ENCODE measurements at regions not wholly inside any gene's neighbourhood (a gene's known extent, or its start where the extent isn't known, plus 50 kb on each side); places are given as distances from the start of the nearest gene placed in this dataset.
"Not testable (repeated sequence)": the region's sequence is repeated elsewhere in the genome, so short reads cannot be mapped to it uniquely, and the experiment has no call there.

GRCh38 chr6:112911959-112912358 is 564.8 kb downstream of the RFPL4B start:
- Histone ChIP-seq H3K9me3 (ENCODE audit: low read depth, low read length) (no peaks in the 10 kb centered on the region), H3K27me3 (ENCODE audit: insufficient read depth, low read length) (no peaks in the 10 kb centered on the region), H3K4me3 (ENCODE audit: low read length) (no peak overlapping the region), H3K4me1 (ENCODE audit: insufficient read depth, low read length) (no peaks in the 10 kb centered on the region)

GRCh38 chr6:112912416-112913101 is 565.4 kb downstream of the RFPL4B start:
- H3K9me3 ChIP-seq (ENCODE audit: low read depth, low read length): no peaks in the 10 kb centered on the region
- no peak overlapping the region for H3K4me3 ChIP-seq (ENCODE audit: low read length)
- no peaks in the 10 kb centered on the region for H3K4me1 ChIP-seq (ENCODE audit: insufficient read depth, low read length)
- no peaks in the 10 kb centered on the region for H3K27me3 ChIP-seq (ENCODE audit: insufficient read depth, low read length)

- H3K4me1 ChIP-seq (ENCODE audit: insufficient read depth, low read length): not testable (repeated sequence)
These were observed 572.6 kb downstream of the RFPL4B start for GRCh38 chr6:112919744-112920143.

DNA sequence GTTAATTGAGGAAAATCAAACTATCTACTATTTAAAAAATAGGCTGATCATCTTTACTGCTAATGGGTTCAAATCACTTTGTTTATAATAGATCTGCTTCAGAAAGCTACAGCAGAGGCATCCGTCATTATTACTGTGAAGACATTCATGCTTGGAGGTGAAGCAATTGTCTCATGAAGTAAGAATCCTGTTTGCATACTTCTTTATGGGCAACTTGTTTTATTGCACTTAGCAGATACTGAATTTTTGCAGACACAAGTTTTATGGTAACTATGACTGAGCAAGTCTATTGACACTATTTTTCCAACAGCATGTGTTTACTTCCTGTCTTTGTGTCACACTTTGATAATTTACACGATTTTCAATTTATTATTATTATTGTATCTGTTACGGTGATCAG is 573.9 kb downstream of the RFPL4B start:
- Histone ChIP-seq H3K27me3 (ENCODE audit: insufficient read depth, low read length) (no peaks in the 10 kb centered on the region), H3K4me3 (ENCODE audit: low read length) (no peak overlapping the region), H3K9me3 (ENCODE audit: low read depth, low read length) (no peaks in the 10 kb centered on the region), H3K4me1 (ENCODE audit: insufficient read depth, low read length) (no peaks in the 10 kb centered on the region)

More at GRCh38 chr6:112919744-112920143, 572.6 kb downstream of the RFPL4B start:
- not testable (repeated sequence) for H3K4me3 ChIP-seq (ENCODE audit: low read length); H3K9me3 ChIP-seq (ENCODE audit: low read depth, low read length); H3K27me3 ChIP-seq (ENCODE audit: insufficient read depth, low read length)

DNA sequence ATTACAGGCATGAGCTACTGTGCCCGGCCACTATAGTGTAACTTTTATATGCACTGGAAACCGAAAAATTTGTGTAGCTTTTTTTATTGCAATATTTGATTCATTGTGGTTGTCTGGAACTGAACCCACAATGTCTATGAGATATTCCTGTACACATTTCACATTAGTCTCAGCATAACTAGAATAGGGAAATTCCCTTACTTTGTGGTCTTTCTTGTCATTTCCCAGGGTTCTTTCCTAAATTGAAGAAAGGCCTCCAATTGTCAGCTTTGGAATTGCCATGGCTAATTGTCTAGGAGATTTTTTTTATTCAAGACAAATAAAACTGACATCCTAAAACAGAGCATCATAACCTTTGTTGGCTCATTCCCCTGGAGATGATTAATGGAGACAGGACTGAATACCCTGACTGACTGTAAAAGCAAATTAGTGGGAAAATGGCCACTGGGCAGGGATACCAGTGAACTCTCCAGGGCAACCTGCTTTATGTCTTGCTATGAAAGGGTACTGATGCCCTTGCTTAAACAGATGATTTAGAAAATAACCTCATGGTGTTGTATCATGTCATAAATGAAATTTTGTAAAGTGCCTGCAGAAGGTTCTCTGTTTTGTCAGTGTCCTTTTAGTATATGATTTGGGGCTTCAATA is 576.9 kb downstream of the RFPL4B start:
- no peaks in the 10 kb centered on the region for H3K9me3 ChIP-seq (ENCODE audit: low read depth, low read length)
- no peak overlapping the region for H3K4me3 ChIP-seq (ENCODE audit: low read length)
- H3K27me3 ChIP-seq (ENCODE audit: insufficient read depth, low read length): no peaks in the 10 kb centered on the region
- no peaks in the 10 kb centered on the region for H3K4me1 ChIP-seq (ENCODE audit: insufficient read depth, low read length)

GRCh38 chr6:112925702-112926101 is 578.6 kb downstream of the RFPL4B start:
- Histone ChIP-seq H3K4me3 (ENCODE audit: low read length) (no peak overlapping the region), H3K27me3 (ENCODE audit: insufficient read depth, low read length) (no peaks in the 10 kb centered on the region), H3K9me3 (ENCODE audit: low read depth, low read length) (no peaks in the 10 kb centered on the region), H3K4me1 (ENCODE audit: insufficient read depth, low read length) (no peaks in the 10 kb centered on the region)

- H3K4me3 ChIP-seq (ENCODE audit: low read length): no peak overlapping the region
- no peaks in the 10 kb centered on the region for H3K9me3 ChIP-seq (ENCODE audit: low read depth, low read length)
- H3K4me1 ChIP-seq (ENCODE audit: insufficient read depth, low read length): no peaks in the 10 kb centered on the region
- H3K27me3 ChIP-seq (ENCODE audit: insufficient read depth, low read length): no peaks in the 10 kb centered on the region
These were observed 580.7 kb downstream of the RFPL4B start for GRCh38 chr6:112927641-112928320.

DNA sequence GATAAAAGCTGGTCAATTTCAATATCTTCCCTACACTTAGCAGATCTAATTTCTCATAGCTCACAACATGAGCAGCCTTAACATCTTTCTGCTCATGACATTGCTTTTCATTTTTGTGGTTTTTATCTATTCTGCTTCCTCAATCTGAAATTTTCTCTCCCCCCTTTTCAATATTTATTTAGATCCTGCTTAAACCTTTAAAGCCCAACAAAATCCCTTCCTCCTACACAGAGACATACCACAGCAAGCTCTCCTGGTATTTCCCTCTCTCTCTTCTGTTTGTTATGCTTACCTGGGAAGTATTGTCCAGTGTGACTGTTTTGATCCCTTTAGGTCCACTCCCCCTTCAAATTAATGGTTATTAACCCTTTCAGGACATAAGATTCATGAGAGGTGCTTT is 582.5 kb downstream of the RFPL4B start:
- Histone ChIP-seq H3K9me3 (ENCODE audit: low read depth, low read length) (no peaks in the 10 kb centered on the region), H3K4me1 (ENCODE audit: insufficient read depth, low read length) (no peaks in the 10 kb centered on the region), H3K4me3 (ENCODE audit: low read length) (no peak overlapping the region), H3K27me3 (ENCODE audit: insufficient read depth, low read length) (no peaks in the 10 kb centered on the region)

DNA sequence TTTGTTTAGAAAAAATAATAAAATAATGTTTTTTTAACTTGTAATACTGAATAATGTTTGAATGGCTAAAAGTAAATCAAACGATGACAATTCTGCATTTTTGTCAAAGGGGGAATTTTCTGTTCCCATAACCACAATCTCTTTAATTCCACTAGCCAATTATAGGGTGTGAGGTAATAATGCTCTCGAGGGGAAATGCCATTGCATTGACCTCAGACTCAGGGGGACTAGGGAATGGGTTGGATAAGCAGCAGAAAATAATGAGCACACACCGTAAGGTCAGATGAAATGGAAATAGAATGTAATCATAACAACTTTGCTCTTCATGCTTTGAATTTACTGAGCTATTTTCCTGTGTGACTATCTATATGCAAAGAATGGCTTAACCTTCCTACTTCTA is 584.7 kb downstream of the RFPL4B start:
- Histone ChIP-seq H3K4me3 (ENCODE audit: low read length) (no peak overlapping the region), H3K27me3 (ENCODE audit: insufficient read depth, low read length) (no peaks in the 10 kb centered on the region), H3K4me1 (ENCODE audit: insufficient read depth, low read length) (no peaks in the 10 kb centered on the region), H3K9me3 (ENCODE audit: low read depth, low read length) (no peaks in the 10 kb centered on the region)

DNA sequence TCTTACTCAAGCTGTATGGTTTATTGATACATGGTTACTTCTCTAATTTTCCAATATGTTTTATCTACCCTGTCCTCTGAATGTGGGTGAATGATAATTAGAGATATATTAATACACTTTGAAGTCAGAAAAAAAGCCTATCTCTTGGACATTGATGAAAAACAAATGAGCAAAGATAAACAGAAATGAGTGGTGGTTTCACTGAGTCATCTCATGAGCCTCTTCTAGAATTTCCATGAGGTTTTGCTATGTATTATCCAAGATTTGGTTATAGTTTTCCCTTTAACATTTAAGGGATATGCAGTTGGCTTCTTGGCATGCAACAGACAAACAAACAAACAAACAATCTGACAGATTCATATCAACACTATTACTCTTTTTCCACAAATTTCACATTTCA is 586.8 kb downstream of the RFPL4B start:
- Histone ChIP-seq H3K27me3 (ENCODE audit: insufficient read depth, low read length) (no peaks in the 10 kb centered on the region), H3K4me3 (ENCODE audit: low read length) (no peak overlapping the region), H3K4me1 (ENCODE audit: insufficient read depth, low read length) (no peaks in the 10 kb centered on the region), H3K9me3 (ENCODE audit: low read depth, low read length) (no peaks in the 10 kb centered on the region)

DNA sequence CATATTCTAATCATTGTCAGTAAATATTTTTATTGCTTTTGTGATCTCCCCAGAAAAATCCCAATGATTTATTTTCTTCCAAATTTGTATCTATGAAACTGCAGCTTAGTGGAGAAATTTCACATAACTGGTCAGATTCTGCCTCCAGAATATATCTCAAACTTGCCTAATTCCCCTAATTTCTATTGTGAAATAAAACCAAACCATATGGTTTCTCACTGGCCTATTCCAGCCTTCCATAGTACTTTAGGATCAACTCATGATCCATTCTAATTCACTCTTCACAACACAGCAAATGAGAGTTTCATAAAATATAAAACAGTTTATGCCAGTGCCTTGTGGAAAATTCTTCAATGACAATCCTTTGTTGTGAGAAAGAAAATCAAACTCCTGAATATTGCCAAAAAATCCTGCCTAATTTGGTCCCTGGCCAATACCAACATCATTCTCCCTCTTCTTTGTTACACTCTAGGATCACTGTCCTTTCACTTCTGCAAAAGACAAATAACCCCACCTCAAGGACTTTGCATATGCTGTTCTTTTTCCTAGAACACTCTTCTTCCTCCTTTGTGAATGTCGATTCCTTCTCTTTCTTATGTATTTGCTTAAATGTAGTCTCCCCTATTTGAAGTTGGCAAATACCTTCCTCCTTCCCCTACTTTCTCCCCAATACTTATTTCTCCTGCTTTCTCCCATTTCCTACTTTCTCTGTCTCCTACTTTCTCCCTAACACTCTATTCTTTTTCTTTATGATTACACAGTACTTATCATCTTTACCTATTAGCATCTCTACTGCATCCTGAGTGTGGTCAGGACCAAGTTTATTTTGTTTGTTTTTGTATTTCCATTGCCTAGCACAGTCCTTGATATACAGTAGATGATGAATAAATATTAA is 587.5 kb downstream of the RFPL4B start:
- no peaks in the 10 kb centered on the region for H3K4me1 ChIP-seq (ENCODE audit: insufficient read depth, low read length)

DNA sequence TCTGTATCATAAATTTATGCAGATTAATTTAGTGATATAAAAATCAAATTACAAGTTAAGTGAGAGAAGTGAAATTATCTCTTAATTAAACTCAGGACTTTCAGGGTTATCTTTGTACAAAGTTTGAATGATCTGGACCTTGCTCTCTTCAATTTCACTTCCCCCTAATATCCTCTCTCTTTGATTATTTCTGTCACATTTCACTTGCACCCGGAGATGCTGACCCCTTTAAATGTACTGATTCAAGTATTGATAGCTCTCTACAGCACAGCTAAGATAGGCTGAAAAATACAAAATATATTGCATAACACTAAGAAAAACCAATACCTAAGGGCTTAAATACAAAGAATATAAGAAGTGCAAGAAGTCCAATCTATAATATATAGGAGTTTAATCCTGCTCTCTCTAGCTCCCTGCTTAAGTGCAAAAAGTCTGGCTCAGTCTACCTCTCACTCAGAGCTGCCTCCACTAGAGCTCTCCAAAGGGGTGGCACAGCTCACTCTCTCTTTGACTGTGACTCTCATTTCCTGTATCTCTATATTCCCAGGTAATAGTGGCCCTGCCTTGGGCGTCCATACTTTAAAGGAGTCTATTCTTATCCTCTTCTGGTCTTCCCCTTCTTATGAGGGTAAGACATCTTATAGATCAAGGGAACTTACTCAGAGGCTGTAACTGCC is 588.4 kb downstream of the RFPL4B start:
- H3K27me3 ChIP-seq (ENCODE audit: insufficient read depth, low read length): no peaks in the 10 kb centered on the region
- no peaks in the 10 kb centered on the region for H3K4me1 ChIP-seq (ENCODE audit: insufficient read depth, low read length)
- no peaks in the 10 kb centered on the region for H3K9me3 ChIP-seq (ENCODE audit: low read depth, low read length)
- H3K4me3 ChIP-seq (ENCODE audit: low read length): no peak overlapping the region

More for the DNA sequence above, 587.5 kb downstream of the RFPL4B start:
- Histone ChIP-seq H3K4me3 (ENCODE audit: low read length) (no peak overlapping the region), H3K9me3 (ENCODE audit: low read depth, low read length) (no peaks in the 10 kb centered on the region), H3K27me3 (ENCODE audit: insufficient read depth, low read length) (no peaks in the 10 kb centered on the region)

GRCh38 chr6:112936079-112936472 is 588.9 kb downstream of the RFPL4B start:
- Histone ChIP-seq H3K4me1 (ENCODE audit: insufficient read depth, low read length) (no peaks in the 10 kb centered on the region), H3K9me3 (ENCODE audit: low read depth, low read length) (no peaks in the 10 kb centered on the region), H3K4me3 (ENCODE audit: low read length) (no peak overlapping the region), H3K27me3 (ENCODE audit: insufficient read depth, low read length) (no peaks in the 10 kb centered on the region)

DNA sequence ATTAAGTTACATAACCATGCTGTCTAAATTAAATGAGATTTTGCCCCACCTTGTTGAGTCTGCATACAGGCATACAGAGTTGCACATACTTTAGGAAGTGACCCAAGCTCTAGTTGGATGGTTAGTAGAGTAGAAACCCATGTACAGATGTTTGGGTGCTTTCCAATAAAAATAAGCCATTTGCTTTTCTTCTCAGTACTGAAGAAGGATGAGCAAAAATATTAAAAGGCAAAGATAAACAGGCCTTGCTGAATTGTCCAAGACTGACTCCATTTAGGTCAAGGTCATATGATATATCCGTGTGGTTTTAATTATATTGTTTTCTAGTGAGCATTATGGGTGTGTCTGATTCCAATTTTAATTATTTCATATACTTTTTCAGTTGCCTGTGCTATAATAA is 589.4 kb downstream of the RFPL4B start:
- H3K4me3 ChIP-seq (ENCODE audit: low read length): no peak overlapping the region
- H3K9me3 ChIP-seq (ENCODE audit: low read depth, low read length): no peaks in the 10 kb centered on the region
- H3K4me1 ChIP-seq (ENCODE audit: insufficient read depth, low read length): no peaks in the 10 kb centered on the region
- H3K27me3 ChIP-seq (ENCODE audit: insufficient read depth, low read length): no peaks in the 10 kb centered on the region
